Breast epithelium (tissue), 3 donors: ENCODE measurements at regions not wholly inside any gene's neighbourhood (a gene's known extent, or its start where the extent isn't known, plus 50 kb on each side); places are given as distances from the start of the nearest gene placed in this dataset.

Experiments
- CTCF ChIP-seq, 3 donors: fragments of 450-650 bp; IDR thresholded peaks; one replicate each; pipeline ENCODE4 v1.5.1; 2016 to 2017; ENCODE audit warnings: antibody characterized with exemption in 3 of 3, mild to moderate bottlenecking in 3 of 3, moderate library complexity in 3 of 3
- POLR2A ChIP-seq: fragments of 450-650 bp; IDR thresholded peaks from one replicate; pipeline ENCODE4 v1.6.1; 2016; ENCODE audit warnings: antibody characterized with exemption, mild to moderate bottlenecking, moderate library complexity
- POLR2AphosphoS5 ChIP-seq, 3 donors: sonication (generic); formaldehyde crosslinking; IDR thresholded peaks; one replicate each; pipeline ENCODE4 v1.6.1; 2017; ENCODE audit warnings: antibody characterized with exemption in 3 of 3

GRCh38 chrX:43446752-43447151 lies 209.3 kb upstream of the MAOA start:
- TF ChIP-seq CTCF (IDR thresholded peaks at IDR 0.05) (no peak), POLR2A (no peak), POLR2AphosphoS5 (IDR thresholded peaks at IDR 0.05) (no peak)
